Urothelium cell line (cell line): ENCODE measurements at regions not wholly inside any gene's neighbourhood (a gene's known extent, or its start where the extent isn't known, plus 50 kb on each side); places are given as distances from the start of the nearest gene placed in this dataset.

Experiments used
- DNase-seq: peaks from one replicate; pipeline ENCODE4 v3.0.0; 2011; ENCODE audit warnings: low spot score, mixed read lengths
- FAIRE-seq: peaks from 2 replicates; lab custom pipeline; 2011; peaks lifted over from hg19 to GRCh38; lab: Jason Lieb, UNC

GRCh38 chr11:29373725-29374124 lies 643.1 kb downstream of the KCNA4 start:
- FAIRE-seq, result no peak
- no peak for DNase-seq

GRCh38 chr11:29368126-29368525 lies 648.7 kb downstream of the KCNA4 start:
- DNase-seq (no peak), FAIRE-seq (no peak)

GRCh38 chr11:29364006-29364405 lies 652.8 kb downstream of the KCNA4 start:
- DNase-seq (no peak), FAIRE-seq (no peak)

- FAIRE-seq, result no peak
- DNase-seq, result no peak
Observed at GRCh38 chr11:29361369-29361768, 655.5 kb downstream of the KCNA4 start.

- no peak for FAIRE-seq
- no peak for DNase-seq
Observed at GRCh38 chr11:29353833-29354232, 663.0 kb downstream of the KCNA4 start.

GRCh38 chr11:29352273-29352795 lies 664.5 kb downstream of the KCNA4 start:
- FAIRE-seq (no peak), DNase-seq (no peak)

- no peak for FAIRE-seq
- DNase-seq, result no peak
Observed at GRCh38 chr11:29351301-29351873, 665.4 kb downstream of the KCNA4 start.

- DNase-seq, result peak; percentile 68
- FAIRE-seq, result no peak
Observed at GRCh38 chr11:29343465-29344333, 673.1 kb downstream of the KCNA4 start.

GRCh38 chr11:29336727-29337575 lies 679.9 kb downstream of the KCNA4 start:
- no peak for FAIRE-seq
- DNase-seq, result no peak

- no peak for FAIRE-seq
Observed at GRCh38 chr11:29334776-29335130, 682.1 kb downstream of the KCNA4 start.

GRCh38 chr11:29333993-29334775 lies 682.6 kb downstream of the KCNA4 start:
- FAIRE-seq (no peak), DNase-seq (peak; percentile 62)

More at GRCh38 chr11:29334776-29335130, 682.1 kb downstream of the KCNA4 start:
- no peak for DNase-seq

GRCh38 chr11:29331451-29332010 lies 685.3 kb downstream of the KCNA4 start:
- FAIRE-seq (no peak), DNase-seq (no peak)

GRCh38 chr11:29328961-29329441 lies 687.8 kb downstream of the KCNA4 start:
- FAIRE-seq (no peak), DNase-seq (peak; percentile 51)

- FAIRE-seq, result no peak
Observed at GRCh38 chr11:29327891-29328290, 688.9 kb downstream of the KCNA4 start.

GRCh38 chr11:29326757-29327156 lies 690.1 kb downstream of the KCNA4 start:
- no peak for DNase-seq

More at GRCh38 chr11:29327891-29328290, 688.9 kb downstream of the KCNA4 start:
- DNase-seq, result no peak

GRCh38 chr11:29324328-29324727 lies 692.5 kb downstream of the KCNA4 start:
- FAIRE-seq, result no peak

More at GRCh38 chr11:29326757-29327156, 690.1 kb downstream of the KCNA4 start:
- no peak for FAIRE-seq

GRCh38 chr11:29321293-29322132 lies 695.3 kb downstream of the KCNA4 start:
- peak; percentile 55 for DNase-seq

More at GRCh38 chr11:29324328-29324727, 692.5 kb downstream of the KCNA4 start:
- no peak for DNase-seq

GRCh38 chr11:29320196-29320595 lies 696.6 kb downstream of the KCNA4 start:
- FAIRE-seq (no peak), DNase-seq (no peak)

More at GRCh38 chr11:29321293-29322132, 695.3 kb downstream of the KCNA4 start:
- peak; percentile 71 for FAIRE-seq

GRCh38 chr11:29319210-29319609 lies 697.6 kb downstream of the KCNA4 start:
- FAIRE-seq (peak; percentile 20), DNase-seq (no peak)
